ENCODE measurements at regions not wholly inside any gene's neighbourhood (a gene's known extent, or its start where the extent isn't known, plus 50 kb on each side); places are given as distances from the start of the nearest gene placed in this dataset.
"Not testable (repeated sequence)": the region's sequence is repeated elsewhere in the genome, so short reads cannot be mapped to it uniquely, and the experiment has no call there.

GRCh38 chr6:74287441-74287840 lies 591.4 kb downstream of the CD109 start:
- no peak for DNase-seq (ENCODE audit: low read depth)

- peak; percentile 3 for DNase-seq (ENCODE audit: low read depth)
These were observed 588.3 kb downstream of the CD109 start for GRCh38 chr6:74284284-74284683.

- peak; percentile 1 for DNase-seq (ENCODE audit: low read depth)
These were observed 587.5 kb downstream of the CD109 start for GRCh38 chr6:74283532-74283931.

- DNase-seq (ENCODE audit: low read depth), result no peak
These were observed 586.2 kb downstream of the CD109 start for GRCh38 chr6:74282143-74282689.

GRCh38 chr6:74280130-74280692 lies 584.2 kb downstream of the CD109 start:
- peak; percentile 6 for DNase-seq (ENCODE audit: low read depth)

GRCh38 chr6:74277777-74278186 lies 581.8 kb downstream of the CD109 start:
- DNase-seq (ENCODE audit: low read depth), result peak; percentile 39

- DNase-seq (ENCODE audit: low read depth), result no peak
These were observed 577.5 kb downstream of the CD109 start for GRCh38 chr6:74273541-74273940.

GRCh38 chr6:74269600-74269858 lies 573.5 kb downstream of the CD109 start:
- DNase-seq (ENCODE audit: low read depth), result no peak

GRCh38 chr6:74268815-74269599 lies 573.0 kb downstream of the CD109 start:
- DNase-seq (ENCODE audit: low read depth), result no peak

GRCh38 chr6:74259981-74260380 lies 564.0 kb downstream of the CD109 start:
- DNase-seq (ENCODE audit: low read depth), result no peak

GRCh38 chr6:74256781-74257180 lies 560.8 kb downstream of the CD109 start:
- DNase-seq (ENCODE audit: low read depth), result no peak

- DNase-seq (ENCODE audit: low read depth), result peak; percentile 3
These were observed 560.4 kb downstream of the CD109 start for GRCh38 chr6:74256381-74256780.

GRCh38 chr6:74255007-74255406 lies 559.0 kb downstream of the CD109 start:
- DNase-seq (ENCODE audit: low read depth), result not testable (repeated sequence)

GRCh38 chr6:74254147-74254546 lies 558.1 kb downstream of the CD109 start:
- not testable (repeated sequence) for DNase-seq (ENCODE audit: low read depth)

GRCh38 chr6:74253261-74253660 lies 557.3 kb downstream of the CD109 start:
- no peak for DNase-seq (ENCODE audit: low read depth)

- no peak for DNase-seq (ENCODE audit: low read depth)
These were observed 554.3 kb downstream of the CD109 start for GRCh38 chr6:74250161-74250818.

GRCh38 chr6:74249658-74250057 lies 553.7 kb downstream of the CD109 start:
- peak; percentile 57 for DNase-seq (ENCODE audit: low read depth)

- DNase-seq (ENCODE audit: low read depth), result no peak
These were observed 553.0 kb downstream of the CD109 start for GRCh38 chr6:74248966-74249365.

GRCh38 chr6:74222768-74223333 lies 526.8 kb downstream of the CD109 start:
- no peak for DNase-seq (ENCODE audit: low read depth)

GRCh38 chr6:74213995-74214394 lies 518.0 kb downstream of the CD109 start:
- DNase-seq (ENCODE audit: low read depth), result no peak

GRCh38 chr6:74208239-74208638 lies 512.2 kb downstream of the CD109 start:
- no peak for DNase-seq (ENCODE audit: low read depth)

- DNase-seq (ENCODE audit: low read depth), result no peak
These were observed 503.4 kb downstream of the CD109 start for GRCh38 chr6:74199215-74199915.

Measured in EH (cell line).